ENCODE measurements at regions not wholly inside any gene's neighbourhood (a gene's known extent, or its start where the extent isn't known, plus 50 kb on each side); places are given as distances from the start of the nearest gene placed in this dataset.
A peak's percentile ranks its signal among the peaks of the same experiment; 100 is the strongest.

GRCh38 chr16:73171380-73171779 is 123.5 kb upstream of the ZFHX3 start:
- H3K4me1 Mint-ChIP-seq (ENCODE audit: unreplicated experiment), result peaks cover 62% of the 10 kb centered on the region
- peak overlapping the region; percentile 98 for H3K27ac Mint-ChIP-seq (ENCODE audit: unreplicated experiment)
- no peak for DNase-seq (ENCODE audit: low spot score)
- TF ChIP-seq, protein P1, sequence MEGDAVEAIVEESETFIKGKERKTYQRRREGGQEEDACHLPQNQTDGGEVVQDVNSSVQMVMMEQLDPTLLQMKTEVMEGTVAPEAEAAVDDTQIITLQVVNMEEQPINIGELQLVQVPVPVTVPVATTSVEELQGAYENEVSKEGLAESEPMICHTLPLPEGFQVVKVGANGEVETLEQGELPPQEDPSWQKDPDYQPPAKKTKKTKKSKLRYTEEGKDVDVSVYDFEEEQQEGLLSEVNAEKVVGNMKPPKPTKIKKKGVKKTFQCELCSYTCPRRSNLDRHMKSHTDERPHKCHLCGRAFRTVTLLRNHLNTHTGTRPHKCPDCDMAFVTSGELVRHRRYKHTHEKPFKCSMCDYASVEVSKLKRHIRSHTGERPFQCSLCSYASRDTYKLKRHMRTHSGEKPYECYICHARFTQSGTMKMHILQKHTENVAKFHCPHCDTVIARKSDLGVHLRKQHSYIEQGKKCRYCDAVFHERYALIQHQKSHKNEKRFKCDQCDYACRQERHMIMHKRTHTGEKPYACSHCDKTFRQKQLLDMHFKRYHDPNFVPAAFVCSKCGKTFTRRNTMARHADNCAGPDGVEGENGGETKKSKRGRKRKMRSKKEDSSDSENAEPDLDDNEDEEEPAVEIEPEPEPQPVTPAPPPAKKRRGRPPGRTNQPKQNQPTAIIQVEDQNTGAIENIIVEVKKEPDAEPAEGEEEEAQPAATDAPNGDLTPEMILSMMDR (IDR thresholded peaks at IDR 0.05; ENCODE audit: unreplicated experiment), result no peak
- H3K4me3 Mint-ChIP-seq (ENCODE audit: unreplicated experiment), result no peak overlapping the region
- no peaks in the 10 kb centered on the region for H3K36me3 Mint-ChIP-seq (ENCODE audit: low read depth, unreplicated experiment)
- no peaks in the 10 kb centered on the region for H3K9me3 Mint-ChIP-seq (ENCODE audit: unreplicated experiment)
- H3K27me3 Mint-ChIP-seq (ENCODE audit: unreplicated experiment), result peaks cover 3% of the 10 kb centered on the region

DNA sequence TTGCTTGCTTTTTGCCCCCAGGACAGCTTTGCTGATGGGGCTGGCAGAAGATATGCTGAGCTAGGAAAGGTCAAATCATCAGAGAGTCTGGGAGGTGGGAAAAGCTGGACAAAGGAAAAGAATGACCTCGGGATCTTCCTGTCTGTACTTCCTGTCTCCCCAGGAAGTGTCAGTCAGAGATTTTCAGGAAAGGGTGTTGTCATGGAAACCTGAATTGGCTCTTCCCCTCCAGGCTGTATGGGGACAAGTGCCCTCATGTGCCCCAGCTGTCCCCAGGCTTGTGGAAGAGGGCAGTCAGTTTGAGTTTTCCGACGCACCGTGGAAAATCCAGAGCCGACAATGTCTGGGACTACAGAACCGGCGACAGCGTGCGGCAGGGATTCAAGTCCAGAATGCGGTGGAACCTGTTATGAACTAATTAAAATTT is 122.7 kb upstream of the ZFHX3 start:
- H3K27ac Mint-ChIP-seq (ENCODE audit: unreplicated experiment), result peak overlapping the region; percentile 98
- peak; percentile 43 for DNase-seq (ENCODE audit: low spot score)
- TF ChIP-seq, protein P1 (IDR thresholded peaks at IDR 0.05; ENCODE audit: unreplicated experiment), result no peak
- peaks cover 5% of the 10 kb centered on the region for H3K27me3 Mint-ChIP-seq (ENCODE audit: unreplicated experiment)
- H3K4me1 Mint-ChIP-seq (ENCODE audit: unreplicated experiment), result peaks cover 70% of the 10 kb centered on the region
- no peaks in the 10 kb centered on the region for H3K36me3 Mint-ChIP-seq (ENCODE audit: low read depth, unreplicated experiment)
- no peak overlapping the region for H3K4me3 Mint-ChIP-seq (ENCODE audit: unreplicated experiment)
- no peaks in the 10 kb centered on the region for H3K9me3 Mint-ChIP-seq (ENCODE audit: unreplicated experiment)

- Mint-ChIP-seq H3K4me1 (ENCODE audit: unreplicated experiment) (peaks cover 52% of the 10 kb centered on the region), H3K36me3 (ENCODE audit: low read depth, unreplicated experiment) (no peaks in the 10 kb centered on the region), H3K27me3 (ENCODE audit: unreplicated experiment) (peaks cover 5% of the 10 kb centered on the region), H3K27ac (ENCODE audit: unreplicated experiment) (no peak overlapping the region), H3K4me3 (ENCODE audit: unreplicated experiment) (no peak overlapping the region), H3K9me3 (ENCODE audit: unreplicated experiment) (no peaks in the 10 kb centered on the region)
- no peak for DNase-seq (ENCODE audit: low spot score)
- TF ChIP-seq, protein P1 (IDR thresholded peaks at IDR 0.05; ENCODE audit: unreplicated experiment), result no peak
Observed at GRCh38 chr16:73166947-73167550, 119.1 kb upstream of the ZFHX3 start.

DNA sequence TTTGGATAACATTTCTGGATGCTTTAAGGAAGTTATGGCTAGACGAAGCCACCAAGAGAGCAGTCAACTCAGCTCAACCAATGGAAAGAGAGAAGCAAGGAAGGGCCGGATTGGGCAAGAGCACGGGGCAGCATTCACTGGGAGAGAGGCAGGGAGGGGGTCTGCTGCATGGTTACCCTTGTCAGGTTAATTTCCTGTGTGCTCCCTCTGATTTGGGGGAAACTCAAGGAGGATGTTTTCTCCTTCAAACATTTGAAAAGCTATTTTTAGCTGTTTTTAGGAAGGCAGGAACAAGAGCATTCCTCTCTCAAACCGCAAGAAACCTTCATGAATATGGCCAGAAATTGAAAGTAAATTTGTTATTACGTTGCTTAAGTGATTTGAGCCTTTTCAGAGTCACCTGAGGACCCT is 118.5 kb upstream of the ZFHX3 start:
- H3K4me1 Mint-ChIP-seq (ENCODE audit: unreplicated experiment), result peaks cover 47% of the 10 kb centered on the region
- H3K9me3 Mint-ChIP-seq (ENCODE audit: unreplicated experiment), result no peaks in the 10 kb centered on the region
- DNase-seq (ENCODE audit: low spot score), result no peak
- H3K27me3 Mint-ChIP-seq (ENCODE audit: unreplicated experiment), result peaks cover 5% of the 10 kb centered on the region
- no peaks in the 10 kb centered on the region for H3K36me3 Mint-ChIP-seq (ENCODE audit: low read depth, unreplicated experiment)
- no peak overlapping the region for H3K4me3 Mint-ChIP-seq (ENCODE audit: unreplicated experiment)
- TF ChIP-seq, protein P1 (IDR thresholded peaks at IDR 0.05; ENCODE audit: unreplicated experiment), result no peak
- H3K27ac Mint-ChIP-seq (ENCODE audit: unreplicated experiment), result peak overlapping the region; percentile 49

GRCh38 chr16:73163238-73163815 is 115.4 kb upstream of the ZFHX3 start:
- DNase-seq (ENCODE audit: low spot score), result no peak
- peaks cover 28% of the 10 kb centered on the region for H3K4me1 Mint-ChIP-seq (ENCODE audit: unreplicated experiment)
- H3K4me3 Mint-ChIP-seq (ENCODE audit: unreplicated experiment), result no peak overlapping the region
- no peaks in the 10 kb centered on the region for H3K36me3 Mint-ChIP-seq (ENCODE audit: low read depth, unreplicated experiment)
- peaks cover 1% of the 10 kb centered on the region for H3K27me3 Mint-ChIP-seq (ENCODE audit: unreplicated experiment)
- H3K27ac Mint-ChIP-seq (ENCODE audit: unreplicated experiment), result no peak overlapping the region
- no peaks in the 10 kb centered on the region for H3K9me3 Mint-ChIP-seq (ENCODE audit: unreplicated experiment)
- TF ChIP-seq, protein P1 (IDR thresholded peaks at IDR 0.05; ENCODE audit: unreplicated experiment), result no peak
